NT2/D1 (cell line): ENCODE measurements at regions not wholly inside any gene's neighbourhood (a gene's known extent, or its start where the extent isn't known, plus 50 kb on each side); places are given as distances from the start of the nearest gene placed in this dataset.

Experiments
- DNase-seq: peaks from one replicate; pipeline ENCODE4 v3.0.0-alpha.2; 2011; ENCODE audit warnings: low read depth, low spot score
- H3K27me3 ChIP-seq: 2 replicates; pipeline ENCODE4 v1.6.0; 2011; ENCODE audit warnings: mild to moderate bottlenecking; ENCODE audit not compliant: insufficient read length, insufficient read depth
- H3K36me3 ChIP-seq: 2 replicates; pipeline ENCODE4 v1.6.1; 2011; ENCODE audit warnings: mild to moderate bottlenecking, low read length, mixed read lengths; ENCODE audit not compliant: insufficient read depth, insufficient read length
- H3K4me1 ChIP-seq: 2 replicates; pipeline ENCODE4 v1.5.1; 2011; ENCODE audit not compliant: insufficient read depth, insufficient read length
- H3K4me3 ChIP-seq: 2 replicates; pipeline ENCODE4 v1.5.1; 2011; ENCODE audit warnings: low read depth; ENCODE audit not compliant: insufficient read length
- H3K9ac ChIP-seq: 2 replicates; pipeline ENCODE4 v1.6.0; 2011; ENCODE audit warnings: low read depth; ENCODE audit not compliant: insufficient read length
- H3K9me3 ChIP-seq: 2 replicates; pipeline ENCODE4 v1.5.1; 2011; ENCODE audit warnings: mild to moderate bottlenecking, low read length; ENCODE audit not compliant: insufficient read depth
- YY1 ChIP-seq: IDR thresholded peaks from 2 replicates; pipeline ENCODE4 v1.6.1; 2011; ENCODE audit not compliant: insufficient read length, insufficient read depth
- ZNF274 ChIP-seq: IDR thresholded peaks from 2 replicates; pipeline ENCODE4 v1.6.1; 2011; ENCODE audit warnings: mild to moderate bottlenecking, low read depth, low read length

DNA sequence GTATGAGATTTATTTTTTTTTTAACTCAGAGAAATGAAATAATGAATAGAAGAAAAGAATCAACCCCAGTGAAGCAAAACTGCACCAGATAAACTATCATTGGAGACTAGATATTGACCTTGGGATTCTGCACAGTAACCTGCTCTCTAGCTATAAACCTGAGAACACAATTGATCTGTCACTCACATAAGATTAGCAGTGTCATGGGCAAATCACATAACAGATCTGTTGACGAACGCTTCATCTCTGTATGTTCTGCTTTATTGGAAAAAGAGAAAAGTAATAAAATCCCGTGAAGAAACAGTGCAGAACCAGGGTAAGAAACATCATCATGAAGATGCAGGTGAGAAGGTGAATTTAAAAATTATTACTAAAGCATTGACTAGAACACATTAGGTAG is 52.8 kb upstream of the RGS17 start:
- H3K4me3 ChIP-seq = no peak overlapping the region
- DNase-seq = no peak
- no peak overlapping the region for H3K9ac ChIP-seq
- no peaks in the 10 kb centered on the region for H3K36me3 ChIP-seq
- no peaks in the 10 kb centered on the region for H3K9me3 ChIP-seq
- no peaks in the 10 kb centered on the region for H3K27me3 ChIP-seq
- no peaks in the 10 kb centered on the region for H3K4me1 ChIP-seq
- TF ChIP-seq ZNF274 = no peak
- no peak for TF ChIP-seq YY1
